ENCODE measurements at regions not wholly inside any gene's neighbourhood (a gene's known extent, or its start where the extent isn't known, plus 50 kb on each side); places are given as distances from the start of the nearest gene placed in this dataset.

DNA sequence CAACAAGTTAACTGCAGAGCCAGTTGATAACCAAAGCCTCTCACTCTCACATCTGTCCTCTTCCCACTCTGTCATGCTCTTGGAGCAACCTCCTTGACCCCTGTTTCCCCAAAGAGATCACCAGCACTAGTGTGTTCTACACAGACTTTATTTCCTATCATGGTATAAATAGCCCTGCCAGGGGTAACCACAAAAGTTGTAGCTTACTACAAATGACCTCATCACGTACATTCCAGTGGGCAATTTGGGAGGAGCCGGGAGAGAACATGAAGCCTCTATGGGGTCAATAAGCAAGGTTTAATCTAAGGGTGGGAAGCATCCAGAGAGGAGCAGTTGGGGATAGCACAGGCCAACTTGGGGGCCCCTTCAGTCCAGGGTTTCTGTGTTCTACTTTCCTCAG, 186.5 kb downstream of the KCNA5 start:
- no peak overlapping the region for H3K4me3 ChIP-seq
- H3K4me3 Mint-ChIP-seq: no peak overlapping the region
- peaks cover 34% of the 10 kb centered on the region for H3K9me2 ChIP-seq (ENCODE audit: insufficient read depth)
- ATAC-seq: no peak
- H2AFZ ChIP-seq: no peak overlapping the region
- H3K4me1 ChIP-seq (ENCODE audit: insufficient read depth): no peaks in the 10 kb centered on the region
- no peaks in the 10 kb centered on the region for H3K79me2 ChIP-seq (replicated peaks; ENCODE audit: insufficient read depth)
- no peaks in the 10 kb centered on the region; the same call in 1 of the 2 replicates for H3K36me3 ChIP-seq (ENCODE audit: insufficient read depth)
- H3K27ac ChIP-seq (ENCODE audit: low read depth): no peak overlapping the region
- peaks cover 11% of the 10 kb centered on the region for H3K9me3 Mint-ChIP-seq
- no peak overlapping the region for H3K4me2 ChIP-seq
- peaks cover 7% of the 10 kb centered on the region; the same call in 2 of the 3 replicates for H3K36me3 Mint-ChIP-seq (ENCODE audit: low read depth)
- H3K27me3 Mint-ChIP-seq (ENCODE audit: insufficient read depth, low read depth, poor library complexity): peaks cover 3% of the 10 kb centered on the region
- TF ChIP-seq STAT1 (IDR thresholded peaks at IDR 0.05; ENCODE audit: unreplicated experiment) (no peak), ZNF114 (CRISPR knock-in tag; IDR thresholded peaks at IDR 0.05) (no peak), ZNF331 (CRISPR knock-in tag; IDR thresholded peaks at IDR 0.05; ENCODE audit: low read depth) (no peak), JUNB (IDR thresholded peaks at IDR 0.05; ENCODE audit: unreplicated experiment) (no peak), POLR2AphosphoS5 (IDR thresholded peaks at IDR 0.05; ENCODE audit: low read depth) (no peak), CREB1 (CRISPR knock-in tag; IDR thresholded peaks at IDR 0.05; ENCODE audit: low read depth) (no peak)
- TF ChIP-seq, protein P1, sequence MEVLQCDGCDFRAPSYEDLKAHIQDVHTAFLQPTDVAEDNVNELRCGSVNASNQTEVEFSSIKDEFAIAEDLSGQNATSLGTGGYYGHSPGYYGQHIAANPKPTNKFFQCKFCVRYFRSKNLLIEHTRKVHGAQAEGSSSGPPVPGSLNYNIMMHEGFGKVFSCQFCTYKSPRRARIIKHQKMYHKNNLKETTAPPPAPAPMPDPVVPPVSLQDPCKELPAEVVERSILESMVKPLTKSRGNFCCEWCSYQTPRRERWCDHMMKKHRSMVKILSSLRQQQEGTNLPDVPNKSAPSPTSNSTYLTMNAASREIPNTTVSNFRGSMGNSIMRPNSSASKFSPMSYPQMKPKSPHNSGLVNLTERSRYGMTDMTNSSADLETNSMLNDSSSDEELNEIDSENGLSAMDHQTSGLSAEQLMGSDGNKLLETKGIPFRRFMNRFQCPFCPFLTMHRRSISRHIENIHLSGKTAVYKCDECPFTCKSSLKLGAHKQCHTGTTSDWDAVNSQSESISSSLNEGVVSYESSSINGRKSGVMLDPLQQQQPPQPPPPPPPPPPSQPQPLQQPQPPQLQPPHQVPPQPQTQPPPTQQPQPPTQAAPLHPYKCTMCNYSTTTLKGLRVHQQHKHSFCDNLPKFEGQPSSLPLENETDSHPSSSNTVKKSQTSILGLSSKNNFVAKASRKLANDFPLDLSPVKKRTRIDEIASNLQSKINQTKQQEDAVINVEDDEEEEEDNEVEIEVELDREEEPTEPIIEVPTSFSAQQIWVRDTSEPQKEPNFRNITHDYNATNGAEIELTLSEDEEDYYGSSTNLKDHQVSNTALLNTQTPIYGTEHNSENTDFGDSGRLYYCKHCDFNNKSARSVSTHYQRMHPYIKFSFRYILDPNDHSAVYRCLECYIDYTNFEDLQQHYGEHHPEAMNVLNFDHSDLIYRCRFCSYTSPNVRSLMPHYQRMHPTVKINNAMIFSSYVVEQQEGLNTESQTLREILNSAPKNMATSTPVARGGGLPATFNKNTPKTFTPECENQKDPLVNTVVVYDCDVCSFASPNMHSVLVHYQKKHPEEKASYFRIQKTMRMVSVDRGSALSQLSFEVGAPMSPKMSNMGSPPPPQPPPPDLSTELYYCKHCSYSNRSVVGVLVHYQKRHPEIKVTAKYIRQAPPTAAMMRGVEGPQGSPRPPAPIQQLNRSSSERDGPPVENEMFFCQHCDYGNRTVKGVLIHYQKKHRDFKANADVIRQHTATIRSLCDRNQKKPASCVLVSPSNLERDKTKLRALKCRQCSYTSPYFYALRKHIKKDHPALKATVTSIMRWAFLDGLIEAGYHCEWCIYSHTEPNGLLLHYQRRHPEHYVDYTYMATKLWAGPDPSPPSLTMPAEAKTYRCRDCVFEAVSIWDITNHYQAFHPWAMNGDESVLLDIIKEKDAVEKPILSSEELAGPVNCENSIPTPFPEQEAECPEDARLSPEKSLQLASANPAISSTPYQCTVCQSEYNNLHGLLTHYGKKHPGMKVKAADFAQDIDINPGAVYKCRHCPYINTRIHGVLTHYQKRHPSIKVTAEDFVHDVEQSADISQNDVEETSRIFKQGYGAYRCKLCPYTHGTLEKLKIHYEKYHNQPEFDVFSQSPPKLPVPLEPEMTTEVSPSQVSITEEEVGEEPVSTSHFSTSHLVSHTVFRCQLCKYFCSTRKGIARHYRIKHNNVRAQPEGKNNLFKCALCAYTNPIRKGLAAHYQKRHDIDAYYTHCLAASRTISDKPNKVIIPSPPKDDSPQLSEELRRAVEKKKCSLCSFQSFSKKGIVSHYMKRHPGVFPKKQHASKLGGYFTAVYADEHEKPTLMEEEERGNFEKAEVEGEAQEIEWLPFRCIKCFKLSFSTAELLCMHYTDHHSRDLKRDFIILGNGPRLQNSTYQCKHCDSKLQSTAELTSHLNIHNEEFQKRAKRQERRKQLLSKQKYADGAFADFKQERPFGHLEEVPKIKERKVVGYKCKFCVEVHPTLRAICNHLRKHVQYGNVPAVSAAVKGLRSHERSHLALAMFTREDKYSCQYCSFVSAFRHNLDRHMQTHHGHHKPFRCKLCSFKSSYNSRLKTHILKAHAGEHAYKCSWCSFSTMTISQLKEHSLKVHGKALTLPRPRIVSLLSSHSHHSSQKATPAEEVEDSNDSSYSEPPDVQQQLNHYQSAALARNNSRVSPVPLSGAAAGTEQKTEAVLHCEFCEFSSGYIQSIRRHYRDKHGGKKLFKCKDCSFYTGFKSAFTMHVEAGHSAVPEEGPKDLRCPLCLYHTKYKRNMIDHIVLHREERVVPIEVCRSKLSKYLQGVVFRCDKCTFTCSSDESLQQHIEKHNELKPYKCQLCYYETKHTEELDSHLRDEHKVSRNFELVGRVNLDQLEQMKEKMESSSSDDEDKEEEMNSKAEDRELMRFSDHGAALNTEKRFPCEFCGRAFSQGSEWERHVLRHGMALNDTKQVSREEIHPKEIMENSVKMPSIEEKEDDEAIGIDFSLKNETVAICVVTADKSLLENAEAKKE (CRISPR knock-in tag; IDR thresholded peaks at IDR 0.05): no peak
- TF ChIP-seq, protein P2, sequence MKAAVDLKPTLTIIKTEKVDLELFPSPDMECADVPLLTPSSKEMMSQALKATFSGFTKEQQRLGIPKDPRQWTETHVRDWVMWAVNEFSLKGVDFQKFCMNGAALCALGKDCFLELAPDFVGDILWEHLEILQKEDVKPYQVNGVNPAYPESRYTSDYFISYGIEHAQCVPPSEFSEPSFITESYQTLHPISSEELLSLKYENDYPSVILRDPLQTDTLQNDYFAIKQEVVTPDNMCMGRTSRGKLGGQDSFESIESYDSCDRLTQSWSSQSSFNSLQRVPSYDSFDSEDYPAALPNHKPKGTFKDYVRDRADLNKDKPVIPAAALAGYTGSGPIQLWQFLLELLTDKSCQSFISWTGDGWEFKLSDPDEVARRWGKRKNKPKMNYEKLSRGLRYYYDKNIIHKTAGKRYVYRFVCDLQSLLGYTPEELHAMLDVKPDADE (IDR thresholded peaks at IDR 0.05): no peak
- no peaks in the 10 kb centered on the region for H3F3A ChIP-seq (replicated peaks; ENCODE audit: low read depth)
- H3K4me1 Mint-ChIP-seq: no peaks in the 10 kb centered on the region
- no peaks in the 10 kb centered on the region for H4K20me1 ChIP-seq (replicated peaks; ENCODE audit: insufficient read depth)
- DNase-seq (ENCODE audit: low spot score): no peak
- no peak overlapping the region for H3K27ac Mint-ChIP-seq
- H3K27me3 ChIP-seq (ENCODE audit: insufficient read depth): no peaks in the 10 kb centered on the region
